SHP77 treated with DMSO at 0.1 percent for 48 hours (cell line): ENCODE measurements at regions not wholly inside any gene's neighbourhood (a gene's known extent, or its start where the extent isn't known, plus 50 kb on each side); places are given as distances from the start of the nearest gene placed in this dataset.

Experiments
- DNase-seq: peaks from one replicate; lab custom pipeline; 2025; lab: John Stamatoyannopoulos, UW

DNA sequence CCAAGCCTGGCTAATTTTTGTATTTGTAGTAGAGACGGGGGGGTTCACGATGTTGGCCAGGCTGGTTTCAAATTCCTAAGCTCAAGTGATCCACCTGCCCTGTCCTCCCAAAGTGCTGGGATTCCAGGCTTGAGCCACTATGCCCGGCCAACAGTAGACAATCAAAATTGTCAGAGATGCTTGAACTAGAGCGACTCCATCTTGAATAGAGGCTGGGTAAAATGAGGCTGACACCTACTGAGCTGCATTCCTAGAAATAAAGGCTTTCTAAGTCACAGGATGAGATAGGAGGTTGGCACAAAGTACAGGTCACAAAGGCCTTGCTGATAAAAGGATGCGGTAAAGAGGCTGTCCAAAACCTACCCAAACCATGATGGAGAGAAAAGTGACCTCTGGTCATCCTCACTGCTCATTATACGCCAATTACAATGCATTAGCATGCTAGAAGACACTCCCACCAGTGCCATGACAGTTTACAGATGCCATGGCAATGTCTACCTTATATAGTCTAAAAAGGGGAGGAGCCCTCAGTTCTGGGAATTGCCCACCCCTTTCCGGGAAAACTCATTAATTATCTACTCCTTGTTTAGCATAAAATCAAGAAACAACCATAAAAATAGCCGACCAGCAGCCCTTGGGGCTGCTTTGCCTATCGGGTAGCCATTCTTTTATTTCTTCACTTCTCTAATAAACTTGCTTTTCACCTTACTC is 134.5 kb downstream of the BAMBI start:
- DNase-seq, result no peak

GRCh38 chr10:28812384-28813372 is 135.4 kb downstream of the BAMBI start:
- no peak for DNase-seq

DNA sequence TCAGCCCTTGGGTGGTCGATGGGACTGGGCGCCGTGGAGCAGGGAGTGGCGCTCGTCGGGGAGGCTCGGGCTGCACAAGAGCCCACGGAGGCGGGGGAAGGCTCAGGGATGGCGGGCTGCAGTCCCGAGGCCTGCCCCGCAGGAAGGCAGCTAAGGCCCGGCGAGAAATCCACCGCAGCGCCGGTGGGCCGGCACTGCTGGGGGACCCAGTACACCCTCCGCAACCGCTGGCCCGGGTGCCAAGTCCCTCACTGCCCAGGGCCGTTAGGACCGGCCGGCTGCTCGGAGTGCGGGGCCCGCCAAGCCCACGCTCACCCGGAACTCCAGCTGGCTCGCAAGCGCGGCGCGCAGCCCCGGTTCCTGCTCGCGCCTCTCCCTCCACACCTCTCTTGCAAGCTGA is 138.4 kb downstream of the BAMBI start:
- DNase-seq, result no peak

GRCh38 chr10:28822719-28823464 is 145.6 kb downstream of the BAMBI start:
- no peak for DNase-seq

GRCh38 chr10:28823501-28824075 is 146.3 kb downstream of the BAMBI start:
- DNase-seq, result no peak

GRCh38 chr10:28833313-28833712 is 156.0 kb downstream of the BAMBI start:
- DNase-seq, result no peak

DNA sequence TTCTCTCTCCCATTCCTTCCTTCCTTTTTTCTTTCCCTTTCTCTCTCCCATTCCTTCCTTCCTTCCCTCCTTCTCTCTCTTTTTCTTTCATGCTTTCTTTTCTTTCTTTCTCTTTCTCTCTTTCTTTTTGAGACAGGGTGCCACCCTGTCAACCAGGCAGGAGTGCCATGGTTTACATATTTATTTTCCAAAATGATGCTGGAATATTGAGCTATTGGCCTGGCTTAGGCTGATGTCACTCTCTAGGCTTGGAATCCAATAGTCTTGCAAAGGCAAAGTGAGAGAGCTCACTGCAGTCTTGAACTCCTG is 159.1 kb downstream of the BAMBI start:
- DNase-seq, result no peak

DNA sequence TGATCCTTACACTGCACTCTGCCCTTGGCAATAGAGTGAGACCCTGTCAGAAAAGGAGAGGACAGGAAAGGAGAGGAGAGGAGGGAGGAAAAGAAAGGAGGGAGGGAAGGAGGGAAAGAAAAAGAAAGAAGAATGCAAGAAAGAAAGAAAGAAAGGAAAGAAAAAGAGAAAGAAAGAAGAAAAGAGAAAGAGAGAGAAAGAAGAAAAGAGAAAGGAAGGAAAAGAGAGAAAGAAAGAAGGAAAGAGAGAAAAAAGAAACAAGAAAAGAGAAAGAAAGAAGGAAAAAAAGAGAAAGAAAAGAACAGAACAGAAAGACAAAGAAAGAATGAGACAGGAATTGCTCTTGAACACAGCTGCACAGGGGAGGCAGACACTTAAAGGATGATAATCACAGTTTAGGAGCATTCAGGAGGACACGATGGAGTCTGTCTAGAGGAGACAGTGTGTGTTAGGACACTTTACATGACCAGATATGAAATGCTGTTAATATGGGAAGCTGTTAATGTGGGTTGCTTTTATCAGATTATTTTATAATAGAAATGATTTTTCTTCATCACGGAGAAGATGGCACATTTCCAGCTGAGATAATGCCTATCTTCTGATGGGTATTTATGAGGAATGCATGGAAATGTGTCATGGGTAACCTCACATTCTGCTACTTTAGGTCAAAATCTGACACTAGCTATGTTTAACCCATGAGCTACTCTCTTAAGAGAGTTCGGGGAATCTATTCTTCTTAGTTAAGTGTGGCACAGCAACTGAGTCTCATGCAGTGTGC is 160.5 kb downstream of the BAMBI start:
- no peak for DNase-seq

- peak; percentile 16 for DNase-seq
Observed at GRCh38 chr10:28838908-28839307, 161.6 kb downstream of the BAMBI start.

DNA sequence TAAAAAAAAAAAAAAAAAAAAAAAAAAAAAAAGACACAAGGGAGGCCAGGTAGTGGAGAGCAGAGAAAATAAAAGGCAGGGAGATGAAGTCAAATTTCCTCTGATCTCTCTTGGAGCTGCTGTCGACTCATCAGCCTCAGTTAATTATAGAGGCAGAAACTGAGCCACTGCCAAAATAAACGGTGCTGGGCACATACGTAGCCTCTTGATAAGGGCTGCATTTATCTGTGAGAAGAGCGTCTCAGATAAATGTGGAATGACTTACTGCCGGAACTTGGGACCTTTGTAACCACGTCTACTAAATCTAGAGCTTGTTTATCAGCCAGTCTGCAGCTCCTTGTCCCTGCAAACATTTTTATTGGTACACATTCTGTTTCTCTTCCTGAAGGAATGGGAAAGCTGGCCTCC is 162.3 kb downstream of the BAMBI start:
- no peak for DNase-seq

DNA sequence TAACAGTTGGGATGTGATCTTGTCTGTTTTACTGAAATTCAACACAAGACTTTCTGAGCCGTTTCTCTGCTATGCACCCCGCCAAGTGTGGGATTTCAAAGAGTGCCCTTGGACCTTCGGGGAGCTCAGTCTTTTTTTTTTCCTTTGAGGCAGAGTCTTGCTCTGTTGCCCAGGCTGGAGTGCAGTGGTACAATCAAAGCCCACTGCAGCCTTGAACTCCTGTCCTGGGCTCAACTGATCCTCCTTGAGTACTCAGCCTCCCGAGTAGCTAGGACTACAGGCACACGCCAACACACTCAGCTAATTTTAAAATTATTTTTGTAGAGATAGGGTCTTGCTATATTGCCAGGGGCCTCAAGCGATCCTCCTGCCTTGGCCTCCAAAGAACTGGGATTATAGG is 162.9 kb downstream of the BAMBI start:
- DNase-seq, result no peak

DNA sequence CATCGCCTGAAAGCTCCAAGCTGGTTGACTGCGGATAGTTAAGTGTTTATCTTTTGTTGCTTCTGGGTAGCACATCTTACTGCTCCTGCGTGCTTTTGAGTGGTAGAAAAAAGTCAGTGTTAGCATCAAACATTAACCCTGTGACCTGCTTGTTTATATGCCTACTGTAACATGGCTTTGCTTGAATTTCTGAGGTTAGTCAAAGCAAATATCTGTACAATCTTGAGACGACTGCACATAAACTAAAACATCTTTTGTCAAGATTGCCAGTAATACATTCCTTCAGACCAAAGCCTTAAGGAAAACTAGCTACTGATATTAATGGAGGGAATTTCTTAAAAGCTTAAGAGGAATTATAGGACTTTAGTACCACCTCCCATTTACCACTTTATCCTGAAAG is 163.7 kb downstream of the BAMBI start:
- no peak for DNase-seq

GRCh38 chr10:28841625-28842024 is 164.3 kb downstream of the BAMBI start:
- DNase-seq, result no peak

DNA sequence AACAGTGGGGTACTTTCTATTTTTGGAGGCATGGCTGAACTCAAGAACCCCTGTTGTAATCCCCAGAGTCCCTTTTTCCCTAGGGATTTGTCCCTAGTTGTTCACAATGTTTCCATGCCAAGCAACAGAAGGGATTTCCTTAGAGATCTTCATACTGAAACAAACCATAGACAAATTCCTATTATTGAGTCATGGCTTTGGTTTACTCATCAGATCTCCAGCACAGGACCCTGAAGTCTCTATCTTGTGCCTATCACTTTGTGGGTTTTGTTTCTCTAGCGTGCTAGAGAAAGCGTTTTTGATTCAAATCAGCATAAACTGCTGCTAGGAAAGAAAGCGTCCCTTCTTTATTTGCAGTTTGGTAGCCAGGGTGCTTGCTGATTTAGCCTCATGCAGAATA is 165.0 kb downstream of the BAMBI start:
- DNase-seq, result no peak

GRCh38 chr10:28845009-28845682 is 167.8 kb downstream of the BAMBI start:
- DNase-seq, result no peak

- DNase-seq, result no peak
Observed at GRCh38 chr10:28849309-28849708, 172.0 kb downstream of the BAMBI start.

DNA sequence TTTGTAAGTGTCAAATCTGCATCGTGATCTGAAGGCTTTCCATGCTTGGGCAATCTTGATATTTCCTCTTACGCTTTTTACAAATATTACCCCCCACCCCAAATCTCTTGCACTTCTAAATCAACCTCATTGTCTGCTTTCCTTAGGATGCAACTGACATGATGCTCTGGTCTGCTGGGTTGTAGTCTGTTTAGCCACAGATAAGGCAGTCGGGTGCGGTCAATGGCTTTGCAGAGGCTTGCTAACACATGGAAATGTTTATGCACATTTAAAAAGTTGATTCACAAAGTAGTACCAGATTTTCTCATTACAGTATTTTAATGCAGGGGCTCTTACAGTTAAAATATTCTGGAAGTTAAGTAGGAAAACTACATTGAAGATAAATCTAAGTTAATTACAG is 172.5 kb downstream of the BAMBI start:
- DNase-seq, result no peak

DNA sequence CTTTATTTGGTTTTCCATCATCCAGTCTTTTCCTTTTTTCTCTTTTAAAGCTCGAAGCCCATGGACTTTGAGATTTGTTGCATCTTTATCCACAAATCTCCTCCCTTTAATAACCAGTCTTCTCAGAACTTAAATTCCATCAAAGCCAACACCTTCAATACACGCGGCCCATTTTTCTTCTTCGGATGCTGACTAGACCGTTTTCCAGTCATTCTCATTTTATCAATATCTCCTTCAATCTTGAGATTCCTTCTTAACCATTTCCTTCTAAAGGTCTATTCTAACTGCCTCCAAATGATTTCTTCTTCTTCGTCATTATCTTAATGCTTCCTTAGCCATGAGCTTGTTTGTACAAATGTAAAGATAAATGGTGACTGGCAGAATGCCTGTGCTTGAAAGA is 173.5 kb downstream of the BAMBI start:
- no peak for DNase-seq

DNA sequence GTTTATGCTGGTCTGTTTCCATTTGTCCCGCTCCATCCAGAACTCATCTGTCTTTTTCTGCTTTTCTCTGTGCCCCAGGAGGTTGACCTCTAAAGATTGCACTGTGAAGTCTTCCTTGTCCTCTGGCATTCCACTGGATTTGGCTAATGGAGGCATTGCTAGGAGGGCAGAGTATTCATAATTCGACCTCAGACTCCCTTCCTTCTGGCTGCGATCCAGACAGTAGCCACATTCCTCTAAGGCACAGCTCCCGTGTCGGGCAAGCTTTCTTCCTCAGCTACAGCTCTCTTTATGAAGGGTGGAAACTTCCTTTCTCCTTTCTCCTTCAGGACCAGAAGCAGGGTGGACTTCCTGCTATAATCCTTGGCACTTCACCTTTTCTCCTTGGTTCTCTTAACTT is 175.9 kb downstream of the BAMBI start:
- no peak for DNase-seq

DNA sequence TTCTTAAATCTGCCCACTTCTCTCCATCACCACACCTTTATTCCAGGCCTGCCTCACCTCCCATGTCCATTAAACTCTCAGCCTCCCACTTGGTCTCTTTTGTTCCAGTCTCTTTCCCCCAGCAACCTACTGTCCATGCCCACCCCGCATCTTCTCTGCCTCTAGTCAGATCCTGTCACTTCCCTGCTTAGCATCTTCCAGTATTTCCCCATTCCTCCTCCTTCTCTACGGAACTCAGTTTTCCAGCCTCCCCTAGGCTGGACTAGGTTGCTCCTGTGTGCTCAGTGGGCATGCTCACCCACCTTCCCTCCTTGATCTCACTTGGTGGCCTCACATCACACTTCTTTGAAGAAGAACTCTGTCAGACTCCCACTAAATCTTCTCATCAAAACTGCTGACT is 179.8 kb downstream of the BAMBI start:
- DNase-seq, result no peak

GRCh38 chr10:28858646-28859045 is 181.3 kb downstream of the BAMBI start:
- no peak for DNase-seq
